ENCODE measurements at regions not wholly inside any gene's neighbourhood (a gene's known extent, or its start where the extent isn't known, plus 50 kb on each side); places are given as distances from the start of the nearest gene placed in this dataset.

DNA sequence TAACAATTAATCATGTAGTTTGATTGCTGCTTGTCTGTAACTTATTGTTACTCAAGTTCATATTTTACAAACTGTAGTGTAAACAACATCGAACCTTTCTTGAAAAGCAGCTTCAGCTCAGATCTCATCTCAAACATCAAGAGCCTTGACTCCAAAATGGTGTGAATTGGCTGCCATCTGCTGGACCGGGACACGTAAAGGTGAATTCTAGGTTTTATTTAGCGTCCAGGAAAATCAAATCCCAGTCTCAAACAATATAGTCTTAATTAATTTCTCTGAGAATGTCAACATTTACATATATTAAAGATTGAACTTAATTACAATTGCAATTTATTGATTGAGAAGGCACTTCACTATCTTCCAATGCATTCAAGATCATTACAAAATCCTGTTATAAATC is 453.0 kb downstream of the GALR1 start:
- no peaks in the 10 kb centered on the region for H3K36me3 Mint-ChIP-seq (ENCODE audit: insufficient read depth, unreplicated experiment)
- BruUV-seq (replicated peaks): no TSS peak
- DNase-seq (ENCODE audit: unreplicated experiment): peak; percentile 44
- ChIA-PET POLR2A (interaction anchor here (0.6 kb wide), 1 partner anchor 9 kb away, joined by 4 read pairs; no protein-coding TSS in a partner anchor), CTCF (interaction anchor here (0.6 to 2.2 kb wide), 7 partner anchors 36 to 798 kb away, joined by 3 to 14 read pairs (median 3); no protein-coding TSS in a partner anchor)
- H3K9me3 Mint-ChIP-seq (ENCODE audit: unreplicated experiment): no peaks in the 10 kb centered on the region
- no peak overlapping the region for H3K27ac Mint-ChIP-seq (ENCODE audit: low read depth, unreplicated experiment)
- intact Hi-C loops (cut with micrococcal nuclease): loop anchor here (1.0 to 10.0 kb wide), 7 partner anchors 258 to 900 kb away; no protein-coding TSS in a partner anchor
- no peak overlapping the region for H3K4me3 Mint-ChIP-seq (ENCODE audit: unreplicated experiment)
- no peaks in the 10 kb centered on the region for H3K4me1 Mint-ChIP-seq (ENCODE audit: insufficient read depth, unreplicated experiment)
- peak; percentile 57 for TF ChIP-seq CTCF (IDR thresholded peaks at IDR 0.05; ENCODE audit: unreplicated experiment)
- peaks cover 43% of the 10 kb centered on the region for H3K27me3 Mint-ChIP-seq (ENCODE audit: insufficient read depth, unreplicated experiment)

DNA sequence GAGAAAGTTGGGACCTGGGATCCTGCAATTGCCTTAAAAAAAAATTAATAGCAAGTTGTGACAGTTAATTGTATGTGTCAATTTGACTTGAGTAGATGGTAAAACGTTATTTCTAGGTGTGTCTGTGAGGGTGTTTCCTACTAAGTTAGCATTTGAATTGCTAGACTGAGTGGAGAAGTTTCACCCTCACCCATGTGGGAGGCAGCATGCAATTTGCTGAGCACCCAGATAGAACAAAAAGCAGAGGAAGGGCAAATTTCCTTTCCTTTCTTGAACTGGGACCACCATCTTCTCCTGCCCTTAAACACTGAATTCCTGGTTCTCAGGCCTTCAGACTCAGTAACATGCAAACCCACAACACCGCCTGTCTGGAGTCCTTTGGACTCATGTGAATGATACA is 455.7 kb downstream of the GALR1 start:
- Mint-ChIP-seq H3K4me1 (ENCODE audit: insufficient read depth, unreplicated experiment) (no peaks in the 10 kb centered on the region), H3K27me3 (ENCODE audit: insufficient read depth, unreplicated experiment) (peaks cover 27% of the 10 kb centered on the region), H3K36me3 (ENCODE audit: insufficient read depth, unreplicated experiment) (no peaks in the 10 kb centered on the region), H3K9me3 (ENCODE audit: unreplicated experiment) (no peaks in the 10 kb centered on the region), H3K4me3 (ENCODE audit: unreplicated experiment) (no peak overlapping the region), H3K27ac (ENCODE audit: low read depth, unreplicated experiment) (no peak overlapping the region)
- BruUV-seq (replicated peaks): no TSS peak
- no peak for TF ChIP-seq CTCF (IDR thresholded peaks at IDR 0.05; ENCODE audit: unreplicated experiment)
- CTCF ChIA-PET: interaction anchor here (0.6 to 2.3 kb wide), 4 partner anchors 699 to 1202 kb away, joined by 5 to 7 read pairs (median 6); no protein-coding TSS in a partner anchor
- no peak for DNase-seq (ENCODE audit: unreplicated experiment)
- POLR2A ChIA-PET: no interaction called here
- intact Hi-C loops (cut with micrococcal nuclease): loop anchor here (10.0 kb wide), 1 partner anchor 260 kb away; no protein-coding TSS in a partner anchor

GRCh38 chr18:77708826-77709506 is 459.3 kb downstream of the GALR1 start:
- no TSS peak for BruUV-seq (replicated peaks)
- H3K9me3 Mint-ChIP-seq (ENCODE audit: unreplicated experiment): no peaks in the 10 kb centered on the region
- ChIA-PET POLR2A (interaction anchor here (0.6 to 0.7 kb wide), 2 partner anchors 643 to 807 kb away, joined by 3 read pairs; no protein-coding TSS in a partner anchor), CTCF (interaction anchor here (0.7 to 1.6 kb wide), 5 partner anchors 13 to 907 kb away, joined by 3 to 7 read pairs (median 4); no protein-coding TSS in a partner anchor)
- H3K4me3 Mint-ChIP-seq (ENCODE audit: unreplicated experiment): no peak overlapping the region
- intact Hi-C loops (cut with micrococcal nuclease): loop anchor here (10.0 kb wide), 1 partner anchor 264 kb away; no protein-coding TSS in a partner anchor
- H3K27ac Mint-ChIP-seq (ENCODE audit: low read depth, unreplicated experiment): no peak overlapping the region
- DNase-seq (ENCODE audit: unreplicated experiment): no peak
- no peak for TF ChIP-seq CTCF (IDR thresholded peaks at IDR 0.05; ENCODE audit: unreplicated experiment)
- peaks cover 39% of the 10 kb centered on the region for H3K27me3 Mint-ChIP-seq (ENCODE audit: insufficient read depth, unreplicated experiment)
- H3K36me3 Mint-ChIP-seq (ENCODE audit: insufficient read depth, unreplicated experiment): no peaks in the 10 kb centered on the region
- H3K4me1 Mint-ChIP-seq (ENCODE audit: insufficient read depth, unreplicated experiment): no peaks in the 10 kb centered on the region

GRCh38 chr18:77711096-77711495 is 461.4 kb downstream of the GALR1 start:
- no peak overlapping the region for H3K4me3 Mint-ChIP-seq (ENCODE audit: unreplicated experiment)
- CTCF ChIA-PET: interaction anchor here (0.8 to 1.3 kb wide), 2 partner anchors 10 to 1799 kb away, joined by 3 to 4 read pairs; no protein-coding TSS in a partner anchor
- no peaks in the 10 kb centered on the region for H3K4me1 Mint-ChIP-seq (ENCODE audit: insufficient read depth, unreplicated experiment)
- no TSS peak for BruUV-seq (replicated peaks)
- intact Hi-C loops (cut with micrococcal nuclease): loop anchor here (2.0 kb wide), 1 partner anchor 1276 kb away; no protein-coding TSS in a partner anchor
- H3K9me3 Mint-ChIP-seq (ENCODE audit: unreplicated experiment): no peaks in the 10 kb centered on the region
- TF ChIP-seq CTCF (IDR thresholded peaks at IDR 0.05; ENCODE audit: unreplicated experiment): peak; percentile 32
- no peak overlapping the region for H3K27ac Mint-ChIP-seq (ENCODE audit: low read depth, unreplicated experiment)
- no peaks in the 10 kb centered on the region for H3K36me3 Mint-ChIP-seq (ENCODE audit: insufficient read depth, unreplicated experiment)
- POLR2A ChIA-PET: no interaction called here
- peaks cover 44% of the 10 kb centered on the region for H3K27me3 Mint-ChIP-seq (ENCODE audit: insufficient read depth, unreplicated experiment)
- DNase-seq (ENCODE audit: unreplicated experiment): peak; percentile 6

All from MCF 10A (cell line).